ENCODE measurements at regions not wholly inside any gene's neighbourhood (a gene's known extent, or its start where the extent isn't known, plus 50 kb on each side); places are given as distances from the start of the nearest gene placed in this dataset.

DNA sequence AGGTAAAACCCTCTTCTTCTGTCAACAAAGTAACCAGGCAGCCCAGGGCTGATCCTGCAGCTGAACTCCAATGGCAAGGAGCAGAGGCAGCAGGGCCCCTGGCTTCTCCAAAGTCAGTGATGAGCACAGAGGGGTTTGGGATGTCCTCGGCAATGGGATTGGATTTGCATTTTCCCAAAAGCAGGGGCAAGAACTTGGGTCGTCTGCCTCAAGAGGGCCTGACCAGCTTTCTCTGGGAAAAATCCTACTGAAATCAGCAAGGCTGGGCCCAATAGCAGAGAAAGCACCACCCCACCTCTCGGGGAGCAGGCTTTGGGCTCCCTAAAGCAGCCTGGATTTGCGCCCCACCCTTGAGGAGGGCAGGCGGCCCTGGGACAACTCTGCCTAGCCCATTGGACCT is 210.0 kb upstream of the IGF1R start:
- no peak for DNase-seq (ENCODE audit: low read depth in 1 of 2, low spot score in 1 of 2)
- Histone ChIP-seq H3K4me3 (replicated peaks; ENCODE audit: insufficient read depth, low read length) (no peak overlapping the region), H3K27ac (replicated peaks) (no peak overlapping the region), H3K27me3 (ENCODE audit: insufficient read depth, poor library complexity, severe bottlenecking) (no peaks in the 10 kb centered on the region)
- TF ChIP-seq CTCF (IDR thresholded peaks at IDR 0.05; ENCODE audit: insufficient read depth, low read length) (no peak), GABPA (IDR thresholded peaks at IDR 0.05; ENCODE audit: low read depth) (no peak), POLR2AphosphoS5 (IDR thresholded peaks at IDR 0.05; ENCODE audit: low read depth) (no peak), SPI1 (IDR thresholded peaks at IDR 0.05; ENCODE audit: borderline replicate concordance, low read depth) (no peak), REST (IDR thresholded peaks at IDR 0.05; ENCODE audit: insufficient replicate concordance, low read depth) (no peak)

DNA sequence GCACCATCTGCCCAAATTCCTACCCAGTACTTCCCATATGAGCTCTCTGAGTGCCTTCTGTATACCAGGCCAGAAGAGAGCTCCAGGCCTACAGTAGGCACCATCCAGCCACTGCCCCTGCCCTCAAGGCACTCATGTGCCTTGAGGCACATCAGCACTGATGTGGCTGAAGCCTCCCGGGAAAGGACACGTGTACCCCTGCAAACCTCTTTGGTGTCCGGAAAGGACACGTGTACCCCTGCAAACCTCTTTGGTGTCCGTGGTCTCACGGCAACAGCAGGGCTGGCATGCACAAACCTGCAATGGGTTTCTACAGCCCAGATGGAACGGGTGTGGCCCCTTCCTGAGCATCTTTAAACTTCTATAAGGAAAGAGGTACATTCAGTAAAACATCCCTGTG is 209.4 kb upstream of the IGF1R start:
- Histone ChIP-seq H3K27ac (replicated peaks) (no peak overlapping the region), H3K27me3 (ENCODE audit: insufficient read depth, poor library complexity, severe bottlenecking) (no peaks in the 10 kb centered on the region), H3K4me3 (replicated peaks; ENCODE audit: insufficient read depth, low read length) (no peak overlapping the region)
- DNase-seq (ENCODE audit: low read depth in 1 of 2, low spot score in 1 of 2) = no peak
- TF ChIP-seq POLR2AphosphoS5 (IDR thresholded peaks at IDR 0.05; ENCODE audit: low read depth) = no peak
- TF ChIP-seq GABPA (IDR thresholded peaks at IDR 0.05; ENCODE audit: low read depth) = no peak
- no peak for TF ChIP-seq REST (IDR thresholded peaks at IDR 0.05; ENCODE audit: insufficient replicate concordance, low read depth)
- TF ChIP-seq SPI1 (IDR thresholded peaks at IDR 0.05; ENCODE audit: borderline replicate concordance, low read depth) = no peak
- no peak for TF ChIP-seq CTCF (IDR thresholded peaks at IDR 0.05; ENCODE audit: insufficient read depth, low read length)

GRCh38 chr15:98439523-98439942 is 208.8 kb upstream of the IGF1R start:
- TF ChIP-seq GABPA (IDR thresholded peaks at IDR 0.05; ENCODE audit: low read depth) (no peak), CTCF (IDR thresholded peaks at IDR 0.05; ENCODE audit: insufficient read depth, low read length) (no peak), REST (IDR thresholded peaks at IDR 0.05; ENCODE audit: insufficient replicate concordance, low read depth) (no peak), POLR2AphosphoS5 (IDR thresholded peaks at IDR 0.05; ENCODE audit: low read depth) (no peak), SPI1 (IDR thresholded peaks at IDR 0.05; ENCODE audit: borderline replicate concordance, low read depth) (no peak)
- Histone ChIP-seq H3K27ac (replicated peaks) (no peak overlapping the region), H3K4me3 (replicated peaks; ENCODE audit: insufficient read depth, low read length) (no peak overlapping the region), H3K27me3 (ENCODE audit: insufficient read depth, poor library complexity, severe bottlenecking) (no peaks in the 10 kb centered on the region)
- no peak for DNase-seq (ENCODE audit: low read depth in 1 of 2, low spot score in 1 of 2)
